ENCODE measurements at regions not wholly inside any gene's neighbourhood (a gene's known extent, or its start where the extent isn't known, plus 50 kb on each side); places are given as distances from the start of the nearest gene placed in this dataset.
"Not testable (repeated sequence)": the region's sequence is repeated elsewhere in the genome, so short reads cannot be mapped to it uniquely, and the experiment has no call there.

- Histone ChIP-seq H3K36me3 (no peaks in the 10 kb centered on the region), H3K27me3 (no peaks in the 10 kb centered on the region), H3K27ac (no peak overlapping the region), H3K4me1 (no peaks in the 10 kb centered on the region), H3K4me3 (no peak overlapping the region), H3K9me3 (no peaks in the 10 kb centered on the region), H3K9ac (ENCODE audit: low read depth in 2 of 2, low read length in 2 of 2) (no peak overlapping the region)
- no peak for DNase-seq
- intact Hi-C loops (cut with DNase I), result no loop called here
- TF ChIP-seq, protein P1, sequence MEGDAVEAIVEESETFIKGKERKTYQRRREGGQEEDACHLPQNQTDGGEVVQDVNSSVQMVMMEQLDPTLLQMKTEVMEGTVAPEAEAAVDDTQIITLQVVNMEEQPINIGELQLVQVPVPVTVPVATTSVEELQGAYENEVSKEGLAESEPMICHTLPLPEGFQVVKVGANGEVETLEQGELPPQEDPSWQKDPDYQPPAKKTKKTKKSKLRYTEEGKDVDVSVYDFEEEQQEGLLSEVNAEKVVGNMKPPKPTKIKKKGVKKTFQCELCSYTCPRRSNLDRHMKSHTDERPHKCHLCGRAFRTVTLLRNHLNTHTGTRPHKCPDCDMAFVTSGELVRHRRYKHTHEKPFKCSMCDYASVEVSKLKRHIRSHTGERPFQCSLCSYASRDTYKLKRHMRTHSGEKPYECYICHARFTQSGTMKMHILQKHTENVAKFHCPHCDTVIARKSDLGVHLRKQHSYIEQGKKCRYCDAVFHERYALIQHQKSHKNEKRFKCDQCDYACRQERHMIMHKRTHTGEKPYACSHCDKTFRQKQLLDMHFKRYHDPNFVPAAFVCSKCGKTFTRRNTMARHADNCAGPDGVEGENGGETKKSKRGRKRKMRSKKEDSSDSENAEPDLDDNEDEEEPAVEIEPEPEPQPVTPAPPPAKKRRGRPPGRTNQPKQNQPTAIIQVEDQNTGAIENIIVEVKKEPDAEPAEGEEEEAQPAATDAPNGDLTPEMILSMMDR (IDR thresholded peaks at IDR 0.05), result no peak
These were observed 324.2 kb upstream of the MAN1A1 start for GRCh38 chr6:119673741-119674140.

GRCh38 chr6:119672725-119673124, 323.2 kb upstream of the MAN1A1 start:
- TF ChIP-seq, protein P1 (IDR thresholded peaks at IDR 0.05), result no peak
- Histone ChIP-seq H3K27ac (no peak overlapping the region), H3K27me3 (no peaks in the 10 kb centered on the region), H3K4me3 (no peak overlapping the region), H3K4me1 (no peaks in the 10 kb centered on the region), H3K36me3 (no peaks in the 10 kb centered on the region), H3K9ac (ENCODE audit: low read depth in 2 of 2, low read length in 2 of 2) (no peak overlapping the region), H3K9me3 (no peaks in the 10 kb centered on the region)
- intact Hi-C loops (cut with DNase I), result no loop called here
- no peak for DNase-seq

GRCh38 chr6:119671105-119671504, 321.5 kb upstream of the MAN1A1 start:
- no peak overlapping the region for H3K27ac ChIP-seq
- H3K9ac ChIP-seq (ENCODE audit: low read depth in 2 of 2, low read length in 2 of 2), result no peak overlapping the region
- H3K4me3 ChIP-seq, result no peak overlapping the region
- no peaks in the 10 kb centered on the region for H3K27me3 ChIP-seq
- H3K4me1 ChIP-seq, result no peaks in the 10 kb centered on the region
- DNase-seq, result no peak
- TF ChIP-seq, protein P1 (IDR thresholded peaks at IDR 0.05), result no peak
- intact Hi-C loops (cut with DNase I), result no loop called here
- H3K9me3 ChIP-seq, result no peaks in the 10 kb centered on the region
- no peaks in the 10 kb centered on the region for H3K36me3 ChIP-seq

DNA sequence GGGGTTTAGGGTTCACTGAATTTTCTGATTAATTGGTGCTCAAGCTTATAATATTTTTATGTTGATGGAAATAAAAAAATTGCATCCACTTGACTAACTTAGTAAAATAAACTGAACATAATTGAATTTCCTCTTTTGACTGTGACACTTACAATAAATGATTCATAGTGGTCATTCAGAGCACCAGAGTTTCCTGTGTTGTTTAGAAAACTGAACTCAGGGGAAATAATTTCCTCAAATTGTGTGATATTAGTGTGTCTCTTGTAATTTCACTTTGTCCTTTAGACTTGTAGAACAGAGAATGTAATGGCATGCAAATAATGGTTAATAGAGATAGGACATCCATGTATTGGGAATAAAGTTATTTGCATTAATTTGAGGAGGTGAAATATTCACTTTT, 319.7 kb upstream of the MAN1A1 start:
- Histone ChIP-seq H3K27ac (no peak overlapping the region), H3K27me3 (no peaks in the 10 kb centered on the region), H3K9me3 (no peaks in the 10 kb centered on the region), H3K9ac (ENCODE audit: low read depth in 2 of 2, low read length in 2 of 2) (no peak overlapping the region), H3K36me3 (no peaks in the 10 kb centered on the region), H3K4me3 (no peak overlapping the region), H3K4me1 (no peaks in the 10 kb centered on the region)
- DNase-seq, result no peak
- intact Hi-C loops (cut with DNase I), result no loop called here
- TF ChIP-seq, protein P1 (IDR thresholded peaks at IDR 0.05), result no peak

DNA sequence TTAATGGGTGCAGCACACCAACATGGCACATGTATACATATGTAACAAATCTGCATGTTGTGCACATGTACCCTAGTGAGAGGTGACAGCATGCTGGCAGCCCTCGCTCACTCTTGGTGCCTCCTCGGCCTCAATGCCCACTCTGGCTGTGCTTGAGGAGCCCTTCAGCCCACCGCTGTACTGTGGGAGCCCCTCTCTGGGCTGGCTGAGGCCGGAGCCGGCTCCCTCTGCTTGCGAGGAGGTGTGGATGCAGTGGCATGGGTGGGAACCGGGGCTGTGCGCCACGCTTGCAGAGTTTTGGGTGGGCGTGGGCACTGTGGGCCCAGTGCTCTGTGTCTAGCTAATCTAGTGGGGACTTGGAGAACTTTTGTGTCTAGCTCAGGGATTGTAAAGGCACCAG, 315.9 kb upstream of the MAN1A1 start:
- H3K9me3 ChIP-seq; H3K4me1 ChIP-seq; H3K36me3 ChIP-seq; H3K27ac ChIP-seq; H3K4me3 ChIP-seq; intact Hi-C loops (cut with DNase I); H3K9ac ChIP-seq (ENCODE audit: low read depth in 2 of 2, low read length in 2 of 2); DNase-seq; H3K27me3 ChIP-seq: not testable (repeated sequence)

- Histone ChIP-seq H3K36me3 (no peaks in the 10 kb centered on the region), H3K9me3 (no peaks in the 10 kb centered on the region), H3K9ac (ENCODE audit: low read depth in 2 of 2, low read length in 2 of 2) (no peak overlapping the region), H3K4me1 (no peaks in the 10 kb centered on the region), H3K4me3 (no peak overlapping the region), H3K27me3 (no peaks in the 10 kb centered on the region), H3K27ac (no peak overlapping the region)
- TF ChIP-seq, protein P1 (IDR thresholded peaks at IDR 0.05), result no peak
- intact Hi-C loops (cut with DNase I), result no loop called here
- DNase-seq, result no peak
These were observed 312.1 kb upstream of the MAN1A1 start for GRCh38 chr6:119661628-119662027.

Data from colonic mucosa (tissue), 4 donors.